CD8-positive, alpha-beta memory T cell (primary cell): ENCODE measurements at regions not wholly inside any gene's neighbourhood (a gene's known extent, or its start where the extent isn't known, plus 50 kb on each side); places are given as distances from the start of the nearest gene placed in this dataset.

Experiments used
- CTCF ChIA-PET: fragments of 350-600 bp; sonication (Branson Sonifier 250); formaldehyde crosslinking; loops from one replicate; lab custom pipeline; 2021; ENCODE audit warnings: antibody characterized with exemption; lab: Charles Lee
- POLR2A ChIA-PET: fragments of 350-600 bp; sonication (Branson Sonifier 250); formaldehyde crosslinking; loops from one replicate; lab custom pipeline; 2021; ENCODE audit warnings: antibody characterized with exemption; lab: Charles Lee
- DNase-seq, 5 donors: peaks; one replicate each; pipeline versions ENCODE4 v3.0.0 to v3.0.0-alpha.2; 2020 to 2022; ENCODE audit warnings: mixed read lengths in 1 of 5
- H3K27ac ChIP-seq: one replicate; pipeline ENCODE4 v1.7.0; 2013; ENCODE audit warnings: low read depth, mild to moderate bottlenecking, low read length, moderate library complexity
- H3K27me3 ChIP-seq: 2 replicates; pipeline ENCODE4 v1.7.0; 2013; ENCODE audit warnings: low read length, mild to moderate bottlenecking; ENCODE audit not compliant: insufficient read depth, poor library complexity, severe bottlenecking
- H3K36me3 ChIP-seq: 2 replicates; pipeline ENCODE4 v1.7.0; 2013; ENCODE audit warnings: mild to moderate bottlenecking, low read length, moderate library complexity; ENCODE audit not compliant: insufficient read depth
- H3K4me1 ChIP-seq: 2 replicates; pipeline ENCODE4 v1.7.0; 2013; ENCODE audit warnings: mild to moderate bottlenecking, low read length, moderate library complexity; ENCODE audit not compliant: insufficient read depth
- H3K4me3 ChIP-seq: 2 replicates; pipeline ENCODE4 v1.7.0; 2013; ENCODE audit warnings: mild to moderate bottlenecking, low read length
- H3K9me3 ChIP-seq: 2 replicates; pipeline ENCODE4 v1.7.0; 2013; ENCODE audit warnings: mild to moderate bottlenecking, low read length
- H3K27ac Mint-ChIP-seq, 8 donors: one replicate each; pipeline ENCODE4 v1.8.0; 2020 to 2021; ENCODE audit warnings: mixed read lengths in 8 of 8, mild to moderate bottlenecking in 6 of 8, inconsistent platforms in 3 of 8, moderate library complexity in 3 of 8
- H3K27me3 Mint-ChIP-seq, 2 donors: one replicate each; pipeline ENCODE4 v1.8.0; 2020 to 2021; ENCODE audit warnings: mixed read lengths in 2 of 2, mild to moderate bottlenecking in 1 of 2, moderate library complexity in 1 of 2
- H3K36me3 Mint-ChIP-seq, 3 donors: one replicate each; pipeline ENCODE4 v1.8.0; 2020 to 2021; ENCODE audit warnings: mixed read lengths in 3 of 3, inconsistent platforms in 1 of 3, mild to moderate bottlenecking in 1 of 3
- H3K4me1 Mint-ChIP-seq, 3 donors: one replicate each; pipeline ENCODE4 v1.8.0; 2020 to 2021; ENCODE audit warnings: mixed read lengths in 3 of 3, inconsistent platforms in 1 of 3, mild to moderate bottlenecking in 1 of 3
- H3K4me3 Mint-ChIP-seq, 7 donors: one replicate each; pipeline ENCODE4 v1.8.0; 2020 to 2021; ENCODE audit warnings: mixed read lengths in 7 of 7, mild to moderate bottlenecking in 6 of 7, moderate library complexity in 4 of 7, inconsistent platforms in 2 of 7
- H3K9me3 Mint-ChIP-seq, 5 donors: one replicate each; pipeline ENCODE4 v1.8.0; 2020 to 2022; ENCODE audit warnings: mixed read lengths in 5 of 5, mild to moderate bottlenecking in 3 of 5, moderate library complexity in 2 of 5, inconsistent platforms in 1 of 5

DNA sequence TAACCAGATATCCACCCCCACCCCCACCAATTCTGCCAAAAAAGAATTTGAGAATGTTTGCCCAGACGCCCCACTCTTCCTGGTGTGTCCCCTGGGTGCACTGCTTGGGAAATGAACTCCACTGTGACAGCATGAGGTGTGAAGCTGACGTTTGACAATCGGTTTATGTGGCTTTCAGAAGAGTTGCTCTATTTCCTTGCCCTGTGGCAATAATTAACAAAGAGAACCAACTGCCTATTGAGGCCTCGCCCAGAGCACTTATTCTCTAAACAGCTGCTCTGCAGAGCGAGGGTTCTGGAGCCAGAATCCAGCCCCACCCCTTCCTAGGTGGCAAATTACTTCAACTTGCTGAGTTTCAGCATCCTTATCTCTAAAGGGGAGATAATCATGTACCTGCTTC is 115.8 kb upstream of the SIX3 start:
- Histone ChIP-seq H3K27me3 (no peaks in the 10 kb centered on the region), H3K4me1 (no peaks in the 10 kb centered on the region), H3K9me3 (no peaks in the 10 kb centered on the region), H3K4me3 (no peak overlapping the region), H3K27ac (no peak overlapping the region), H3K36me3 (no peaks in the 10 kb centered on the region)
- Mint-ChIP-seq H3K9me3 (no peaks in the 10 kb centered on the region), H3K4me3 (no peak overlapping the region), H3K27me3 (peaks cover 3 to 19% of the 10 kb centered on the region in 2 donors), H3K36me3 (no peaks in the 10 kb centered on the region), H3K27ac (peak overlapping the region in 1 of 8 donors; percentile 40), H3K4me1 (no peaks in the 10 kb centered on the region)
- POLR2A ChIA-PET = no interaction called here
- DNase-seq = no peak
- CTCF ChIA-PET = interaction anchor here (0.6 to 1.4 kb wide), 2 partner anchors 9 to 131 kb away, joined by 3 to 4 read pairs; no protein-coding TSS in a partner anchor

DNA sequence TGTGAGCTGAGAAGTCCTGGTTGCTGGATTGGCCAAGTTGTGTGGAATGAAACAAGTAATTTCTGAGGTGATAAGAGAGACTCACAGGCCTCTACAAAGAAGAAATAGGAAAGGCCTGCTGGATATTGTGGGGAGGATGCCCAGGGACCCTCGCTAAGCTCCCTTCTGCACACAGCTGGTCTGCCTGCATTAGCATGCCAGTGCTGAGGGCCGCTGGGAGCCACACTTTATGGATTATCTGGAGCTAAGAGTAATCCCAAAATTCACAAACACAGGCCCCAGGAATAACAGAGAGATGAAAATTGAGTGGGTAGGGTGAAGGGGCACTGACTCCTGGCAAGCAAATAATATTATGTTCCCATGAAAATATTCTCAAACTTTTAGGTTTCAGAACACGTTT is 114.9 kb upstream of the SIX3 start:
- Mint-ChIP-seq H3K36me3 (no peaks in the 10 kb centered on the region), H3K4me1 (no peaks in the 10 kb centered on the region), H3K9me3 (no peaks in the 10 kb centered on the region), H3K27ac (peak overlapping the region in 1 of 8 donors; percentile 40), H3K27me3 (peaks cover 3 to 16% of the 10 kb centered on the region in 2 donors), H3K4me3 (no peak overlapping the region)
- Histone ChIP-seq H3K27ac (no peak overlapping the region), H3K27me3 (no peaks in the 10 kb centered on the region), H3K4me3 (no peak overlapping the region), H3K36me3 (no peaks in the 10 kb centered on the region), H3K9me3 (no peaks in the 10 kb centered on the region), H3K4me1 (no peaks in the 10 kb centered on the region)
- ChIA-PET POLR2A (no interaction called here), CTCF (interaction anchor here (1.4 kb wide), 1 partner anchor 9 kb away, joined by 3 read pairs; no protein-coding TSS in a partner anchor)
- no peak for DNase-seq

DNA sequence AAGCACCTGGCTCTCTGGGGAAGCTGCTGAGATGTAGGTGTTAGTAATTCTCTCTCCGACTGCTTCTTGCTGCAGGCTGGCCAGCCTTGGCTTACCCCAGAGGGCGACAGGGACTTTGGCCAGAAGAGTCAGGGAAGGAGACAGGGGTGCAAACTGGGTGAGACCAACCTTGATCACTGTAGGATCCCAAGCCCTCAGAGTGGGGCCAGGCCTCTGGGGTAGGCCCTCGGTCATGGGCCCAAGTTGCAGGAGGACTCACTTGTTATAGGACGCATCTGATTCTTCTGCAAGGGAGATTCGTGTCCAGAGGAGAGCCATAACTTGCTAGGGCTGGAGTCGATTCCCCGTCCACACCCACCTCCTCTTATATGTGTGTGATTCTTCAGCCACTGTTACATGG is 111.7 kb upstream of the SIX3 start:
- H3K27ac ChIP-seq = no peak overlapping the region

DNA sequence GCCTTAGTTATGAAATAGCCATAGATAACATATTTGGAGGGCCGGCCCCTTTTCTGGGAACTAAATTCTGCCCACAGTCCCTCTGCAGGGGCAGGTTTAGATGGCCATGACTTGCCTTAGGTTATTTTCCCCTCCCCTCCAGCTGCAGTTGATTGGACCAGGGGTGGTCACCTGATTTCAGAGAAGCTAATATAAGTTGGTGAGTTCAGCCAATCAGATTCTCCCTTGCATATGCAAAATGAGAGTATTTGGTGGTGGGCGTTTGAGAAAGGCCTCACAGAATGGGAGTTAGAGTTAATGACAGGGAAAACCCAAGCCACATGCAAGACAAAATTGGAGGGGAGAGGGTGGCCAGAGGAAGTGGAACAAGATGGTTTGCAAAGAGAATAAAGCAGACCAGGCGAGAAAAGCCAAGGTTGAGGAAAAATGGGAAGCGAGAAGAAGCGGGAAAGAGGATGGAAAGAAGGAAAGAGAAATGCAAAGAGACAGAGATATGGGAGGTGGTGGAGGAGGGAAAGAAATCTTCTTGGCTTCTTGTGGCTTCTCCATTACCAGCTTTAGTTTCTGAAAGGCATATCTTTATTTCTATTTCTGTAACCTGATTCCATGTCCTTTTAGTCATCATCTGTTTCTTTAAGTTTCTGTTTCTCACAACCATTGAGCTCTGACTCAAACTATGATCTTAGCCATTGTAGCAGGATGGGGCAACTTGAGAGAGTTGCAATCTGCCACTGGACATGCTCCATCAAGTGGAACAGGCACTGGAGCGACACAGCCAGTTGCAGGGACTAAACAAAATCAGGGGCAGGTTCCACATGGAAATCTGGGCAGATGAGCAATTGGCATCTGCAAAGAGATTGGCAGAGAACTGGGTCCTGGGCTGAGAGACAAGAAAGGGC is 108.1 kb upstream of the SIX3 start:
- Histone ChIP-seq H3K36me3 (no peaks in the 10 kb centered on the region), H3K27ac (no peak overlapping the region), H3K27me3 (no peaks in the 10 kb centered on the region), H3K9me3 (no peaks in the 10 kb centered on the region), H3K4me3 (no peak overlapping the region), H3K4me1 (no peaks in the 10 kb centered on the region)
- H3K4me3 Mint-ChIP-seq = no peak overlapping the region
- peaks cover 4 to 19% of the 10 kb centered on the region in 2 donors for H3K27me3 Mint-ChIP-seq
- DNase-seq = no peak
- peak overlapping the region in 1 of 8 donors; percentile 81 for H3K27ac Mint-ChIP-seq
- peaks cover 2 to 6% (median 5%) of the 10 kb centered on the region in 3 donors for H3K4me1 Mint-ChIP-seq
- H3K36me3 Mint-ChIP-seq = no peaks in the 10 kb centered on the region
- POLR2A ChIA-PET = no interaction called here
- H3K9me3 Mint-ChIP-seq = peaks cover 0 to 3% (median 0%) of the 10 kb centered on the region in 5 donors
- CTCF ChIA-PET = no interaction called here

More for the DNA sequence above, 111.7 kb upstream of the SIX3 start:
- no peaks in the 10 kb centered on the region for H3K4me1 ChIP-seq
- peaks cover 0 to 3% (median 0%) of the 10 kb centered on the region in 5 donors for H3K9me3 Mint-ChIP-seq
- H3K27me3 ChIP-seq = no peaks in the 10 kb centered on the region
- DNase-seq = no peak
- POLR2A ChIA-PET = no interaction called here
- no peaks in the 10 kb centered on the region for H3K36me3 Mint-ChIP-seq
- no peaks in the 10 kb centered on the region for H3K36me3 ChIP-seq
- H3K27ac Mint-ChIP-seq = no peak overlapping the region
- no peak overlapping the region for H3K4me3 Mint-ChIP-seq
- H3K9me3 ChIP-seq = no peaks in the 10 kb centered on the region
- H3K27me3 Mint-ChIP-seq = peaks cover 1 to 16% of the 10 kb centered on the region in 2 donors
- H3K4me1 Mint-ChIP-seq = no peaks in the 10 kb centered on the region
- CTCF ChIA-PET = no interaction called here
- no peak overlapping the region for H3K4me3 ChIP-seq

DNA sequence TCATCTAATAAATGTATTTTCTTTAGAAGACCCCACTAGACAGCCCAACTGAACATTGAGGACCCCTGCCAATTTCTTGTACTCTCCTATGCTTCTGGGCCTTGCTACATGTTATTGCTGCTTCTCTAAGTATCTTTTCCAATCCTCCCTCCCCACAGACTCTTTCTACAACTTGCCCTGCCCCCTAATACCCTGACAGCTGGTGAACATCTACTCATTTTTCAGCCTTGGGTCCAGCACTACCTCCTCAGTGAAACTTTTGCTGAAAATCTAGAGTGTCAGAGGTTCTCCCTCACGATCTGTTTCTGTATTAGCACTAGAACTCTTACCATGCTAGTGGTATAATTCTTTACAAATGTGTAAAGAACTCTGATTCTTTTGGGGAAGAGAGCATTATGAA is 106.8 kb upstream of the SIX3 start:
- H3K4me1 Mint-ChIP-seq = peaks cover 2 to 6% (median 5%) of the 10 kb centered on the region in 3 donors
- POLR2A ChIA-PET = no interaction called here
- H3K4me3 ChIP-seq = no peak overlapping the region
- CTCF ChIA-PET = interaction anchor here (1.2 kb wide), 1 partner anchor 9 kb away, joined by 3 read pairs; no protein-coding TSS in a partner anchor
- no peak overlapping the region for H3K27ac Mint-ChIP-seq
- no peak overlapping the region for H3K4me3 Mint-ChIP-seq
- H3K36me3 ChIP-seq = no peaks in the 10 kb centered on the region
- no peaks in the 10 kb centered on the region for H3K36me3 Mint-ChIP-seq
- H3K27ac ChIP-seq = no peak overlapping the region
- DNase-seq = no peak
- peaks cover 0 to 3% (median 0%) of the 10 kb centered on the region in 5 donors for H3K9me3 Mint-ChIP-seq
- no peaks in the 10 kb centered on the region for H3K4me1 ChIP-seq
- H3K9me3 ChIP-seq = no peaks in the 10 kb centered on the region
- H3K27me3 ChIP-seq = no peaks in the 10 kb centered on the region
- peaks cover 4 to 8% of the 10 kb centered on the region in 2 donors for H3K27me3 Mint-ChIP-seq

DNA sequence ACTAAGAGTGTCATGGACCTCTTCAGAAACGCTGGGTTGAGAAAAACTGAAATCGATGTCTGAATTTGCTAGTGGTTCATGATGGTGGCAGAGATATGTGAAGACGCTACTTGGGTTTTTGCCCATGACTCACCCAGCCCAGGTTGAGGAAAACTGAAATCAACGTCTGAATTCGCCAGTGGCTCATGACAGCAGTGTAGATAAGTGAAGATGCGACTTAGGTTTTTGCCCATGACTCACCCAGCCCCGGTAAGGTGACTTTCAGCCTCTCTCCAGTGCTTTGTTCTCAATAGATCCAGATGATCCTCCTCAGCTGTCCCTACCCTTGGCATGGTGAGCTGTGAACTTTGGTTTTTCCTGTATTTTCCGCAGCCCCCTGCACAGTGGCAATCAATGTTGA is 105.3 kb upstream of the SIX3 start:
- Mint-ChIP-seq H3K4me3 (no peak overlapping the region), H3K9me3 (peaks cover 0 to 3% (median 0%) of the 10 kb centered on the region in 5 donors), H3K27me3 (peaks cover 4% of the 10 kb centered on the region in 2 donors), H3K4me1 (peaks cover 2 to 6% (median 5%) of the 10 kb centered on the region in 3 donors), H3K27ac (no peak overlapping the region), H3K36me3 (no peaks in the 10 kb centered on the region)
- H3K4me3 ChIP-seq = no peak overlapping the region
- no peaks in the 10 kb centered on the region for H3K9me3 ChIP-seq
- H3K27ac ChIP-seq = no peak overlapping the region
- ChIA-PET CTCF (no interaction called here), POLR2A (no interaction called here)
- DNase-seq = no peak
- no peaks in the 10 kb centered on the region for H3K36me3 ChIP-seq
- no peaks in the 10 kb centered on the region for H3K4me1 ChIP-seq
- H3K27me3 ChIP-seq = no peaks in the 10 kb centered on the region

DNA sequence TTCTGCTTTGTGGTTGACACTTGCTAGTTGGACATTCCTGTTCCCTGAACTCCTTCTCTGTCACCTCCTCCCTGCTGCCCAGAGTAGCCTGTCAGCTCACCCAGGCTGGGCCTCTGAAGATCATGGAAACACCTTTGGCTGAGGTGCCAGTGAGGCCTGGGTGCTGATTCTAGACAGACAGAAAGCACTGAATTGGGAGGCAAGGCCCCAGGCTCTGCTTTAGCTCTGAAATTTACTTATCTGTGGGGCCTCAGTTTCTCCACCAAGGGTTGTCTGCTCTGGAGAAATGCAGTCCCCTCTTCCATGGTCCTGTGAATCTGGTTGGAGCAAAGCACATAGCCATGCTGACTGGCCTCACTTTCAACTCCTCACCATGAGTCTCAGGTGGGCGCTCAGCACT is 104.6 kb upstream of the SIX3 start:
- CTCF ChIA-PET = no interaction called here

DNA sequence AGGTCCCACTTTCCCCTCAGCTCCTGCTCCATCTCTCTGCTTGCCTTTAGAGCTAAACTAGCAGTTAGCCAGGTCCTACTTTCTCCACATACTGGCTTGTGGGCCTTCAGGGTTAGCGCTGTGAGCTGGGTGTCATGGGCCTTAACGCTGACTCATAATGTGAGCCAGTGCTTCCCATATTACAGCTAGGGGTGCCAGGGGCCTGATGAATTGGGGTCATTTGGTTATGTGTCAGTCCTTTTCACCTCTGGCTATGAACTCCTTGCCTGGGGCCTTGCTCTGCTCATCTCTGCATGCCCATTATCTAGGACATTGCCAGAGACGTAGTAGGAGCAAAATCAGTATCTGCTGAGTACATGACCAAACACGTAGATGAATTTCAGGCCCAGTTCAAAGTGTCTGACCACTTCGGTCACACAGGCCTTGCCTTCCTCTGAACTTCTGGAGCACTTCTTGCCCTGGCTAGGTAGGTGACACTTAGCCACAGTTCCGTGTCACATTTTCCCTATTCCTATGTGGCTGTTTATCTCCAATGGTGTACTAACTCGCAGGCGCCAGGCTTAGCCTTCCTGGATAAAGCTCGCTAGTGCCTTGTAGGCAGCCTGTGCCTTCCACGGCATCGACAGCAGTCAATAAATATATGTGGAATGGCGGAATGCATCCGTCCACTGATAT is 103.2 kb upstream of the SIX3 start:
- Histone ChIP-seq H3K9me3 (no peaks in the 10 kb centered on the region), H3K4me3 (no peak overlapping the region), H3K4me1 (no peaks in the 10 kb centered on the region), H3K27me3 (no peaks in the 10 kb centered on the region), H3K36me3 (no peaks in the 10 kb centered on the region), H3K27ac (no peak overlapping the region)
- Mint-ChIP-seq H3K27ac (no peak overlapping the region), H3K36me3 (no peaks in the 10 kb centered on the region), H3K4me3 (no peak overlapping the region), H3K4me1 (peaks cover 2 to 6% (median 5%) of the 10 kb centered on the region in 3 donors), H3K9me3 (peaks cover 0 to 3% (median 0%) of the 10 kb centered on the region in 5 donors), H3K27me3 (peaks cover 5 to 12% of the 10 kb centered on the region in 2 donors)
- ChIA-PET CTCF (no interaction called here), POLR2A (no interaction called here)
- no peak for DNase-seq

More for the DNA sequence above, 104.6 kb upstream of the SIX3 start:
- H3K27ac ChIP-seq = no peak overlapping the region
- Mint-ChIP-seq H3K27me3 (peaks cover 3 to 8% of the 10 kb centered on the region in 2 donors), H3K27ac (no peak overlapping the region), H3K4me3 (no peak overlapping the region), H3K36me3 (no peaks in the 10 kb centered on the region), H3K4me1 (peaks cover 2 to 6% (median 5%) of the 10 kb centered on the region in 3 donors), H3K9me3 (peaks cover 0 to 3% (median 0%) of the 10 kb centered on the region in 5 donors)
- H3K4me3 ChIP-seq = no peak overlapping the region
- H3K36me3 ChIP-seq = no peaks in the 10 kb centered on the region
- H3K27me3 ChIP-seq = no peaks in the 10 kb centered on the region
- DNase-seq = no peak
- POLR2A ChIA-PET = no interaction called here
- no peaks in the 10 kb centered on the region for H3K4me1 ChIP-seq
- H3K9me3 ChIP-seq = no peaks in the 10 kb centered on the region
